ENCODE measurements at regions not wholly inside any gene's neighbourhood (a gene's known extent, or its start where the extent isn't known, plus 50 kb on each side); places are given as distances from the start of the nearest gene placed in this dataset.

DNA sequence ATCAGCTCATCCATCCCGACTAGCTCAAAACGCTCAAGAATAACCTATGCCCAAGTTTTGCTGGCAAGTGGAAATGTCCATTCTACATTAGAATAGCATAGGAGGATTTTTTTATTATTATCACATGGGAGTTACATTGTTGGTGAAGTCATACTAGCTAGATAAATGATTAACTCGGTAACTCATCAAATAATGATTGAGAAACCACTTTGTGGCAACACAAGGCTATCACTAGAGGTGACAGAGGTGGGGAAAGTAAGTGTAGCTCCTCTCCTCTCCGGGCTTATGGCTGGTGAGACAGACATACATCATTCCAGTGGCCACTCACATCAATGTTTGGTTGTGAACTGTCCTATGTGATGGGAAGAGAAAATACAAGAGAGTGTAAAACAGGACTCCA lies 161.6 kb downstream of the ZIC5 start:
- Histone ChIP-seq H3K36me3 (ENCODE audit: control insufficient read depth, insufficient read depth, low read length) (no peaks in the 10 kb centered on the region), H3K9me3 (ENCODE audit: control insufficient read depth, low read length) (no peaks in the 10 kb centered on the region), H3K4me3 (ENCODE audit: insufficient read depth, low read depth, low read length) (no peak overlapping the region), H3K4me1 (ENCODE audit: control insufficient read depth, insufficient read depth, low read length) (peaks cover 13% of the 10 kb centered on the region), H3K27ac (ENCODE audit: insufficient read depth, low read depth, low read length, poor library complexity, severe bottlenecking) (no peak overlapping the region), H3K27me3 (ENCODE audit: control insufficient read depth, insufficient read depth, low read length, poor library complexity, severe bottlenecking) (no peaks in the 10 kb centered on the region)
- 98 to 100% methylated on average over 4 of the region's 4 CpGs for WGBS, 2 experiments

DNA sequence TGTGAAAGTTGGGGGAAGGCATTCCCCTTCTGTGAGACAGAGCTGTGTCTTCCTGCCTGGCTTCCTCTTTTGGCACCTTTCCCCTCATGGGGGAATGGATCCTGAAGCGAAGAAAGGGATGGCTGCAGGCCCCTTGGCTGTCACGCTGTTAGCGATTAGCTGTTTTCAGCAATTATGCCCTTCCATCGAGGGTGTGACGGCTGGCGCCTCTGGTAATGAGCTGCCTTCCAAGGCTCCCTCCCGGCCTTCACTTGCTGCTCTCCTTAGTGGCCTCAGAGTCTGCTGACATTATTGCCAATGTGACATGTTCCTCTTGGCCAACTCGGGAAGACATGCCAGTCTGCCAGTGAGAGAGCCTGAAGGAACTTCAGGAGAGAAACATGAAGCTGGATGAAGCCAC lies 162.1 kb downstream of the ZIC5 start:
- Histone ChIP-seq H3K27ac (ENCODE audit: insufficient read depth, low read depth, low read length, poor library complexity, severe bottlenecking) (no peak overlapping the region), H3K27me3 (ENCODE audit: control insufficient read depth, insufficient read depth, low read length, poor library complexity, severe bottlenecking) (no peaks in the 10 kb centered on the region), H3K36me3 (ENCODE audit: control insufficient read depth, insufficient read depth, low read length) (no peaks in the 10 kb centered on the region), H3K9me3 (ENCODE audit: control insufficient read depth, low read length) (no peaks in the 10 kb centered on the region), H3K4me3 (ENCODE audit: insufficient read depth, low read depth, low read length) (no peak overlapping the region), H3K4me1 (ENCODE audit: control insufficient read depth, insufficient read depth, low read length) (peaks cover 18% of the 10 kb centered on the region)
- WGBS, 2 experiments = 93 to 94% methylated on average over 8 of the region's 8 CpGs

DNA sequence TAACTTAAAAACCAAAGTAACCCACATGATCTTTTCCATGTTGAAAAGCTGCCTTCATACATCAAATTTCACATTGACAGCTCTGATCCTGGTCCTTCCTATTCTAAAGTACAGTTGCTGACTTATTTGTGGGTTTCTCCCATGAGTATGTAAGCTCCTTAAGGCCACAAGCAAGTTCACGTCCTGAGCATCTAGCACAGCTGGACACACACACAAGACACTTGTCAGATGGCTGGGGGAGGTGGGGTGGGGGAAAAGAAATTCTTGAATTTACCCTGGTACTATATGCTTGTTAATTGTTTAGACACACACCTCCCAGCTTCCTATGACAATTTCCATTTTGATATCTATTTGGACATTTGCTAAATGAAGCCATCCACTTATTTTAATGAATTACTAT lies 162.8 kb downstream of the ZIC5 start:
- no peaks in the 10 kb centered on the region for H3K36me3 ChIP-seq (ENCODE audit: control insufficient read depth, insufficient read depth, low read length)
- WGBS, 2 experiments = 89 to 94% methylated on average over 1 of the region's 1 CpG
- H3K27ac ChIP-seq (ENCODE audit: insufficient read depth, low read depth, low read length, poor library complexity, severe bottlenecking) = no peak overlapping the region
- no peaks in the 10 kb centered on the region for H3K9me3 ChIP-seq (ENCODE audit: control insufficient read depth, low read length)
- no peak overlapping the region for H3K4me3 ChIP-seq (ENCODE audit: insufficient read depth, low read depth, low read length)
- no peaks in the 10 kb centered on the region for H3K27me3 ChIP-seq (ENCODE audit: control insufficient read depth, insufficient read depth, low read length, poor library complexity, severe bottlenecking)
- peaks cover 24% of the 10 kb centered on the region for H3K4me1 ChIP-seq (ENCODE audit: control insufficient read depth, insufficient read depth, low read length)

DNA sequence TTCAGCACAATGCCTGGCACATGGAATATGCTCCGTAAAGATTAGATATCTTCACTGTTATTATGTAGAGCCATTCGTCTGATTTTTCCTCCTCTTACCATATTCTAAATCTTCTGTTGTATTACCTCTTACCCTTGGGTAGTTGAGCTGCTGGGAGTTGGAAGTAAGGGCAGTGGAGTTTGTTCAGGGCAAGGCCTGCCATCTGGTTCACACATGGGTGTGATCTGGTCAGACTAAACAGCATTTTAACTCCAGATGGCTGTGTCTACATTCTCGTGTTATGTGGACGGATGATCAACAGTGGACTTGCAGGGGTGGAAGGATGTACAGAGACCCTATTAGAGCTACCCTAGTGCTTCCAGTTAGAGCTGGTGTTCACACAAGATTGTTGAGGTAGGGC lies 164.9 kb downstream of the ZIC5 start:
- no peaks in the 10 kb centered on the region for H3K27me3 ChIP-seq (ENCODE audit: control insufficient read depth, insufficient read depth, low read length, poor library complexity, severe bottlenecking)
- H3K36me3 ChIP-seq (ENCODE audit: control insufficient read depth, insufficient read depth, low read length) = no peaks in the 10 kb centered on the region
- peaks cover 34% of the 10 kb centered on the region for H3K4me1 ChIP-seq (ENCODE audit: control insufficient read depth, insufficient read depth, low read length)
- no peak overlapping the region for H3K4me3 ChIP-seq (ENCODE audit: insufficient read depth, low read depth, low read length)
- no peak overlapping the region for H3K27ac ChIP-seq (ENCODE audit: insufficient read depth, low read depth, low read length, poor library complexity, severe bottlenecking)
- 94% methylated on average over 3 to 4 of the region's 4 CpGs for WGBS, 2 experiments
- H3K9me3 ChIP-seq (ENCODE audit: control insufficient read depth, low read length) = no peaks in the 10 kb centered on the region

DNA sequence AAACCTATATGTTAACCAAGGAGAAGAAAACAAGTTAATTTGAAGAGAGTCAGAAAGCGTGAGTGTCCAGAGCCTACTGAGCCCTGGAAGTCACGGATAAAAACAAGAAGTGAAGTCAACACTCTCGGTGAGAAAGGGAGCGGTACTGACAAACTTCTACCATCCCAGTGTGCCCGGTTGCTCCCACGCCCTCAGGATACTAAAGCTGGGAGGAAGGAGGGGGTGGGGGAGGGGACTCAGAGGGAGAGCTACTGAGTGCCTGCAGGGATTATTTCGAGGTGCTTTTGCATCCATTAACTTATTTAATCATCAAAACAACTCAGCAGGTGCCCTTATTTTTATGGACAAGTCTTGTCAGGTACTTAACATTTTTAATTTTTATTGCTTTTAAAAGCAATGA lies 166.2 kb downstream of the ZIC5 start:
- H3K4me1 ChIP-seq (ENCODE audit: control insufficient read depth, insufficient read depth, low read length) = peaks cover 43% of the 10 kb centered on the region
- no peaks in the 10 kb centered on the region for H3K27me3 ChIP-seq (ENCODE audit: control insufficient read depth, insufficient read depth, low read length, poor library complexity, severe bottlenecking)
- no peaks in the 10 kb centered on the region for H3K9me3 ChIP-seq (ENCODE audit: control insufficient read depth, low read length)
- H3K36me3 ChIP-seq (ENCODE audit: control insufficient read depth, insufficient read depth, low read length) = no peaks in the 10 kb centered on the region
- no peak overlapping the region for H3K4me3 ChIP-seq (ENCODE audit: insufficient read depth, low read depth, low read length)
- WGBS, 2 experiments = 7 to 11% methylated on average over 5 to 7 of the region's 7 CpGs
- no peak overlapping the region for H3K27ac ChIP-seq (ENCODE audit: insufficient read depth, low read depth, low read length, poor library complexity, severe bottlenecking)

DNA sequence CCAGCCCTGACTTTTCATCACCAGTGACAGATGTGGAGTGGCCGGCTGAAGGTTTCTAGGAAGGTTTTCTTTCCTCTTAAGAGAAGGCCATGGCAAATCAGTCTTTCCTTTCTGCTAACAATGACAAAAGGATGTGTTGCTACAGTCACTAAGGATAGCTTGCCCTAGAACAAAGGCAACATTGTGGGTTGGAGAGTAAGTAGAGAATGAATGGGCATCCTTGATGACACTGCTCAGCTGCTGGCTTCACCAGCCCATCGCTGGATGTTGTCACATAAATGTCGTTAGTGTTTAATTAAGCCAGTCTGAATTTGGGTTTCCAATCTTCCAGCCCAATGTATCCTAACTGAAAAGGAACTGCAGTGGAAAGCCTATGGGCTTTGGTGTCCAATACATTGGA lies 168.4 kb downstream of the ZIC5 start:
- H3K4me1 ChIP-seq (ENCODE audit: control insufficient read depth, insufficient read depth, low read length) = peaks cover 46% of the 10 kb centered on the region
- H3K27ac ChIP-seq (ENCODE audit: insufficient read depth, low read depth, low read length, poor library complexity, severe bottlenecking) = no peak overlapping the region
- H3K36me3 ChIP-seq (ENCODE audit: control insufficient read depth, insufficient read depth, low read length) = no peaks in the 10 kb centered on the region
- no peaks in the 10 kb centered on the region for H3K9me3 ChIP-seq (ENCODE audit: control insufficient read depth, low read length)
- H3K4me3 ChIP-seq (ENCODE audit: insufficient read depth, low read depth, low read length) = no peak overlapping the region
- no peaks in the 10 kb centered on the region for H3K27me3 ChIP-seq (ENCODE audit: control insufficient read depth, insufficient read depth, low read length, poor library complexity, severe bottlenecking)
- 84 to 85% methylated on average over 3 of the region's 3 CpGs for WGBS, 2 experiments

DNA sequence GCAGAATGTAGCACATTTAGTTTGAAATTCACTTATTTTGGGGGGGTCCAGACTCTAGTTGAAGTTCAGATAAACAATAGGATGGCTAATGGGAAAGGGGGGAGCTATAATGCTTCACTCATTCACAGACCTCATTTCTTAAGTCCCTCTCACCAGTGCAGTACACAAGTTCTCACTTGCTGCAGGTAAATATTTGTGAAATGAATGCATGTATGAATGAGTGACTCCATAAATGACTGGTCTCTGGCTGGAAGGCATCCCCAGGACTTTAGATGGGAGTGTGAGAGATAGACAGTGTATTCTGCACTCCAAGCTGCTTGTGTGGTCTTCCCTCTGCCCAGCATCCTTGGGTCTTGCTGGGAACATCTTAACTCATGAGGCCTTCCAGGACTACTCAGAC lies 169.2 kb downstream of the ZIC5 start:
- no peaks in the 10 kb centered on the region for H3K36me3 ChIP-seq (ENCODE audit: control insufficient read depth, insufficient read depth, low read length)
- H3K4me1 ChIP-seq (ENCODE audit: control insufficient read depth, insufficient read depth, low read length) = peaks cover 53% of the 10 kb centered on the region
- no peaks in the 10 kb centered on the region for H3K27me3 ChIP-seq (ENCODE audit: control insufficient read depth, insufficient read depth, low read length, poor library complexity, severe bottlenecking)
- H3K27ac ChIP-seq (ENCODE audit: insufficient read depth, low read depth, low read length, poor library complexity, severe bottlenecking) = no peak overlapping the region
- H3K9me3 ChIP-seq (ENCODE audit: control insufficient read depth, low read length) = no peaks in the 10 kb centered on the region
- H3K4me3 ChIP-seq (ENCODE audit: insufficient read depth, low read depth, low read length) = no peak overlapping the region

DNA sequence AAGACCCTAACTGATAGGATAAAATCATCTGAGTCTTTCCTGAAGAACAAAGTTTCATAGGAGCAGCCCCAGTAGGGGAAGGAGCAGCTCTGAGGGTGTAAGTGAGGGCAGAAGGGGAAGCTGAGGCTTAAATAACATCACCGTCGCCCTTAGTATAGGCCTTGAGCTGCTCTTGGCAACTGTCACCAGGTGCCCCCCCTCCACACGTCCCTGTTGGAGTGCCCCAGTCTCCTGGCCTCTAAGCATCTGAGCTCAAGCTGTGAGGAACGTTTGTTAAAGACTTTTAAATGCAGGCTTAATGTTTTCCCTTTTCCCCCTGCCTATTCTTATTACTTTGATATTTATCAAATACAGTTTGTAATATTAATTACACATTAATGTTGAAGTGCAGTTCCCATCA lies 170.6 kb downstream of the ZIC5 start:
- H3K9me3 ChIP-seq (ENCODE audit: control insufficient read depth, low read length) = no peaks in the 10 kb centered on the region
- no peaks in the 10 kb centered on the region for H3K27me3 ChIP-seq (ENCODE audit: control insufficient read depth, insufficient read depth, low read length, poor library complexity, severe bottlenecking)
- no peak overlapping the region for H3K4me3 ChIP-seq (ENCODE audit: insufficient read depth, low read depth, low read length)
- peaks cover 45% of the 10 kb centered on the region for H3K4me1 ChIP-seq (ENCODE audit: control insufficient read depth, insufficient read depth, low read length)
- H3K27ac ChIP-seq (ENCODE audit: insufficient read depth, low read depth, low read length, poor library complexity, severe bottlenecking) = no peak overlapping the region
- 5 to 12% methylated on average over 4 of the region's 4 CpGs for WGBS, 2 experiments
- no peaks in the 10 kb centered on the region for H3K36me3 ChIP-seq (ENCODE audit: control insufficient read depth, insufficient read depth, low read length)

DNA sequence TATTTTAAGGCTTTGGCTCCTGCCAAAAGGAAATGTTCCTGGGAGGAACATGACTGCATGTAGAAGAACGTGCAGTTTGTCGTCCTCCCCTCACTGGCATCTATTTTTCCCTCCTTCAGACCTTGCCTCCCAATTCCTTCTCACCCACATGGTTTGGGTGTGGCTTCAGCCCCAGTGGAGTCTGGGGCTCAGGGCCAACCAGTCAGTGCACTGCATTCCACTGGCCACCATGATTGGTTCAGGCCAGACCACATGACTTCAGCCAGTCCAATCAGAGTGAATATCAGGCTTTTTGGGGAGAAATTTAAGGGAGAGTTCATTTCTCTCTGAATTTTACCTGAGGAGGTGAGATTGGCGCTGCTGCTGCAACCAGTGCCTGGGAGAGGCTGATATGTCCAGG lies 171.6 kb downstream of the ZIC5 start:
- Histone ChIP-seq H3K27me3 (ENCODE audit: control insufficient read depth, insufficient read depth, low read length, poor library complexity, severe bottlenecking) (no peaks in the 10 kb centered on the region), H3K27ac (ENCODE audit: insufficient read depth, low read depth, low read length, poor library complexity, severe bottlenecking) (no peak overlapping the region), H3K4me1 (ENCODE audit: control insufficient read depth, insufficient read depth, low read length) (peaks cover 40% of the 10 kb centered on the region), H3K4me3 (ENCODE audit: insufficient read depth, low read depth, low read length) (no peak overlapping the region), H3K36me3 (ENCODE audit: control insufficient read depth, insufficient read depth, low read length) (no peaks in the 10 kb centered on the region), H3K9me3 (ENCODE audit: control insufficient read depth, low read length) (no peaks in the 10 kb centered on the region)
- WGBS, 2 experiments = 90 to 99% methylated on average over 3 of the region's 3 CpGs

DNA sequence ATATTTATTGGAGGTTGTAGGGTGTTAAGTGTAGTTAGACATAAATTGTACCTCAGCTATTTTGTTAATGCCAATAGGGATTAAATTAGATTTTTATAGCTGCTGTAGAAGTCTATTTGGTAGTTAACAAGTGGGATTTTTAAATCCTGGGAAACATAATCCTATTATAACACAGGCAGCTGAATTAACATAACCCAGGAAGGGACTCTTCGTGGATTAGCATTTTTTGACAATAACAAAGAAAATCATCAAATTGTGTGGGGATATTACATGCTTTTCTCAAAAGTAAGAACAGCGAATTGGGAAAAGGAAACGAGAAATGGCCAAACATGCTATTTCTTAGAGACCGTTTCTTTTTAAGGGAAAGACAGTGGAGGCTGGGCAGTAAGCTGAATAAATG lies 172.8 kb downstream of the ZIC5 start:
- Histone ChIP-seq H3K9me3 (ENCODE audit: control insufficient read depth, low read length) (no peaks in the 10 kb centered on the region), H3K4me3 (ENCODE audit: insufficient read depth, low read depth, low read length) (no peak overlapping the region), H3K27ac (ENCODE audit: insufficient read depth, low read depth, low read length, poor library complexity, severe bottlenecking) (no peak overlapping the region), H3K4me1 (ENCODE audit: control insufficient read depth, insufficient read depth, low read length) (peaks cover 28% of the 10 kb centered on the region), H3K36me3 (ENCODE audit: control insufficient read depth, insufficient read depth, low read length) (no peaks in the 10 kb centered on the region), H3K27me3 (ENCODE audit: control insufficient read depth, insufficient read depth, low read length, poor library complexity, severe bottlenecking) (no peaks in the 10 kb centered on the region)
- WGBS, 2 experiments = 76 to 77% methylated on average over 4 of the region's 4 CpGs

DNA sequence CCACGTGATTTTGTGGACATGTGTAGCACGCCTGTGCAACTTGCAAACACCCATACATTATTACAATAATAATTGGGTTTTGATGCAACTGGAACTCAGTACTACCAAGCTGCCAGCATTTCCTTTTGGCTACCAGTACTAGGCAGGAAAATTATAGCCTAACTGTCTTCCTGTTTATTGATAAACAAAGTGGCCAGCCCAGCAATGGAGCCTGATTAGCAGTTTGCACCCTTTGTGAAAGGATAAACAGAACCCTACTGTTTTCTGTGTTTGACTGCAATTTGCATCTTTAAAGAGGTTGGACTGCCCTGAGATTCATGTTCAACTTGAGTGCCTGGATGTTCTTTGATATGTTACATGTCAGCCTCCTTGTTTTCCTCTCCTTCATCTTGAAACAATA lies 173.9 kb downstream of the ZIC5 start:
- 76% methylated on average over 2 of the region's 2 CpGs for WGBS, 2 experiments
- Histone ChIP-seq H3K4me3 (ENCODE audit: insufficient read depth, low read depth, low read length) (no peak overlapping the region), H3K27ac (ENCODE audit: insufficient read depth, low read depth, low read length, poor library complexity, severe bottlenecking) (no peak overlapping the region), H3K36me3 (ENCODE audit: control insufficient read depth, insufficient read depth, low read length) (no peaks in the 10 kb centered on the region), H3K9me3 (ENCODE audit: control insufficient read depth, low read length) (no peaks in the 10 kb centered on the region), H3K4me1 (ENCODE audit: control insufficient read depth, insufficient read depth, low read length) (peaks cover 21% of the 10 kb centered on the region), H3K27me3 (ENCODE audit: control insufficient read depth, insufficient read depth, low read length, poor library complexity, severe bottlenecking) (no peaks in the 10 kb centered on the region)

All from ectodermal cell (in vitro differentiated cells).